ENCODE measurements at regions not wholly inside any gene's neighbourhood (a gene's known extent, or its start where the extent isn't known, plus 50 kb on each side); places are given as distances from the start of the nearest gene placed in this dataset.
"Not testable (repeated sequence)": the region's sequence is repeated elsewhere in the genome, so short reads cannot be mapped to it uniquely, and the experiment has no call there.

DNA sequence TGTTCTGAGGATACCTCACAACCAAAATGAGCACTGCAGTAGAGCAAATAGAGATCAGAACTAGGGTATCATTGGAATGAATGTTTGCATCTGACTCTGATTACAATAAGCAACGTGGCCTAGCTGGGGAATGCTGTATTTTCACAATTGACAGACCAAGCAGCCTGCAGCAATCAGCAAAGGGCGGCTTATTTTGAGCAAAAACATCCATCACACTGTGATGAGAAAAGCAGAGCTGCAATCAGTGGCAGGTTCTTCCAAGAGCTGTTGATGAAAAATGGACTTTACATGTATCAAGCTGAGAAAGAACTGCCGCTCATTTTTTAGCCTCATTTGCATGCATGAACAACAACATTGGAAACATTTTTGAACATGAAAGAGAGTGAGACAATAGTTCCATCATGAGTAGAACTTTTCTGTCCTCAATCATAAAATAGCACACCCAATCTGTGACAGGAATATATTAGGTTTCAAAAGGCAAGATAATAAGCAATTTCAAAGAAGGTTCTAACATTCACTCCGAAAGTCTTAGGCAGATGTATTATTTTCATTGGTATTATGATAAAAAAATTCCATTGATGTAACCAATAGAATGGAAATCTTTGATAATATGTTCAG, 249.7 kb upstream of the FBXO33 start:
- DNase-seq (ENCODE audit: low read depth, low spot score), result no peak

GRCh38 chr14:39680777-39681176, 248.5 kb upstream of the FBXO33 start:
- no peak for DNase-seq (ENCODE audit: low read depth, low spot score)

DNA sequence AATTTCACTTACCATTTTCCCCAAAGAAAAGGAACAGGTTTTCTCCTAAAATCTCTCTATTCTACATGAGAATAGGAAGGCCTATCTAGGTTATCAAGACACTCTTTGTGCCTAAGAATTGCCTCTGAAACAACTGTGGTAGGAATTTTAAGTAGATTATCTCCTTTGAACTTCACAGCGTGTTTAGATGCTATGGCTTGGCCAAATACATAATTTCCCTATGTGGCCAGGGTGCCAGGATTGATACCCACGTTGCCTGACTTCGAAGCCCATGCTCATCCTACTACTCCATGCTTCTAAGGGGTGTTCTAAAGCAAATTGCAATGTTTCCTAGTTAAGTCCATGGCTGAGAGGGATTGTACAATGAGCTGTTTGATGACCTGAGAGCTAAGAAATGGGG, 241.5 kb upstream of the FBXO33 start:
- no peak for DNase-seq (ENCODE audit: low read depth, low spot score)

DNA sequence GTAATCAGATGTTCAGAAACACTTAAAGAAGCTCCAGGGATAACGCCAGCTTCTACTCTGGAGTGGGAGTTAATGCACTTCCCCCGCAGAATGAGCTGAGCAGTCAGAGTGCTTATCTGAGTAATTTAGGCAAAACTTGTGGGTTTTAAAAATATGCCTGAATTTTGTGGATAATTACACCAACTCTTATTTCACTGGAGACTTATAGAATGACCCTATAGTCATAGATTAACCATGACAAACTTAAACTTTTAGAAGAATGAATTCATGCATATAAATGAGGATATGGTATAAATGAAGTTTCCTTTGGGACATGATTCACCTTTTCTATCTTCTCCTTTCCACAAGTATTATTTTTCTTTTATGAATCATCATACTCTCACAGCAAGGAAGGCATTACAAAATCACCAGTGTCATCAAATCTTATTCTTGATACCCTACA, 241.1 kb upstream of the FBXO33 start:
- peak; percentile 20 for DNase-seq (ENCODE audit: low read depth, low spot score)

DNA sequence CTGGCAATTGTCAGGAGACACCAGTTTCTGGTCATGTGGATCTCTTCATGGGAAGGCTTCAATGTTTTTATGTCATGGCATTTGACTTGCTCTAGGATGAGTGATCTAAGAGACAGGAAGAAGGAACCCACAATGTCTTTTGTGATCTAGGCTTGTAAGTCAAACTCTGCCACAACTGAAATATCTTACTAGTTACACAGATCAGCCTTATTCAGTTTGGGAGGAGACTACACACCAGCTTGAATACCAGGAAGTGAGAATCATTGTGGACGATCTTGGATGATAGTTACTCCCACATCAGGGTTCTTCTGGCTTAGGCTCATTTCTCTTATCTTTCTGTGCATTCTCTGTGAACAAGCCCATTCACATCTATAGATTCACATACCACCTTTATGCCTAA, 236.2 kb upstream of the FBXO33 start:
- DNase-seq (ENCODE audit: low read depth, low spot score), result no peak

DNA sequence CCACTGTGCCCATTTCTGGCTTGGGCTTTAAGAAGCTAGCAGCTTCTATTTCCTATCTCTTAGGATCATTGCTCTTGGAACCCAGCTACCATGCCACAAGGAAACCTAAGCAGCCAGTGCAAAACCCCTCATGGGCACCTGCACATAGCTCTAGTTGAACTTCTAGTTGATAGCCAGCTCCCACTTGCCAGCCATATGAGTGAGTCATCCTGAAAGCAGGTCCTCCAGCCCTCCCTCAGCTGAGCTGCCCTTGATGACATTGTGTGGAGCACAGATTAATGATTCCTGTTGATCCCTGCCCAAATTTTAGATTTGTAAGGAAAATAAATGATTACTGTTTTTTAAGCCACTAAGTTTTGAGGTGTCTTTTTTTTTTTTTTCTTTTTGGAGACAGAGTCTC, 234.2 kb upstream of the FBXO33 start:
- DNase-seq (ENCODE audit: low read depth, low spot score), result peak; percentile 50

- peak; percentile 18 for DNase-seq (ENCODE audit: low read depth, low spot score)
These were observed 232.8 kb upstream of the FBXO33 start for GRCh38 chr14:39665075-39665475.

GRCh38 chr14:39664646-39665045, 232.4 kb upstream of the FBXO33 start:
- no peak for DNase-seq (ENCODE audit: low read depth, low spot score)

GRCh38 chr14:39641224-39641623, 209.0 kb upstream of the FBXO33 start:
- DNase-seq (ENCODE audit: low read depth, low spot score), result no peak

- DNase-seq (ENCODE audit: low read depth, low spot score), result not testable (repeated sequence)
These were observed 206.8 kb upstream of the FBXO33 start for GRCh38 chr14:39639009-39639408.

- DNase-seq (ENCODE audit: low read depth, low spot score), result no peak
These were observed 195.9 kb upstream of the FBXO33 start for GRCh38 chr14:39628087-39628486.

- no peak for DNase-seq (ENCODE audit: low read depth, low spot score)
These were observed 194.7 kb upstream of the FBXO33 start for GRCh38 chr14:39626589-39627576.

DNA sequence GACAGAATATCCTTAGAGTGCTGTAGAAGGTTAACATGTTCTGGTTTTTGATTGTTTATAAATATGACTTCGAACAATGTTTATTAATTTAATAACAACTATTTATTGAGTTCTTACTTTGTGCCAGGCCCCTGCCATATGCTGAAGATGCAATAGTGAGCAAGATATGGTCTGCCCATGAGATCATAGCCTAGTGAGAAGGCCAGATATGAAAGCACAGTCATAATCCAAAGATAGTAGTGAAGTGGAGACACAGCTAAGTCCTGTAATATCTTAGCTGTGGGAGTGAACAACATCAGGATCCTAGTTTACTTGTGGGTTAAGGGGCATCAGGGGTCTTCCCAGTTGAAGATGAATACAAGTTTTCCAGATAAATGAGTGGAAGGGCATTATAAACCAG, 189.4 kb upstream of the FBXO33 start:
- DNase-seq (ENCODE audit: low read depth, low spot score), result no peak

DNA sequence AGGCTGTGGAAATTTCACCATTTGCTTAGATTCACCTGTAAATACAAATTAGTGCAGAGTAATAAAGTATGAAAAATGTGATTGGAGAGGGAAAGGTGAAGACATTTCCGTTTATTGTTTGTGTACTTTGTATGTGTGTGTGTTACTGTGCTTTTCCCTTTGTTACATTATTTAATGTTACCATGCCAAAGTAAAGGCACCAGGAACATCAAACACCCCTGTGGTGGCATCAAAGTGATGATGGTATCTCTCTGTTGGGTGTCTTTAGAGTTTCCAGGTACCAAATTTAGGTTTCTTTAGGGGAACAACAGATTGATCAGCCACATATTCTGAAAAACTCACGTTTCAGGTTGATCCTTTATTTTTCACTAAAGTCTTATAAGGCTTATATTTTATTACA, 189.0 kb upstream of the FBXO33 start:
- no peak for DNase-seq (ENCODE audit: low read depth, low spot score)

- peak; percentile 21 for DNase-seq (ENCODE audit: low read depth, low spot score)
These were observed 185.3 kb upstream of the FBXO33 start for GRCh38 chr14:39617537-39617936.

DNA sequence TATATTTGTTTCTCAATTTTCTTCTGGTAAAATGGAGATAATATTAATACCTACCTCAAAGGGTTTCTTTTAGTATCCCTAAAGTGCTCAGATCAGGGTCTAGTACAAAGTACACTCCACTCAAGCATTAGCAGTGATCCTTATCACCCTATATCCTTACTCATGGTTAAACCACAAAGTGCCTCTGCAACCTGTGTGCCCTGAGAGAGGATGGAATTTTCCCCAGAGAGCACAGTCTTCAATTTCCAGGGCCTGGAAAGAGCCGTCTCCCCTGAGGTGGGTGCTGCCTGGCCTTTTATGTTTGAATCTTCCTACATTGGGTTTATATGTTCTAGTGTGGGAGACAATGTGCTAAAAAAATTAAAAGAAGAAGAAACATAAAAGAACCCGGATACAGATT, 183.1 kb upstream of the FBXO33 start:
- no peak for DNase-seq (ENCODE audit: low read depth, low spot score)

DNA sequence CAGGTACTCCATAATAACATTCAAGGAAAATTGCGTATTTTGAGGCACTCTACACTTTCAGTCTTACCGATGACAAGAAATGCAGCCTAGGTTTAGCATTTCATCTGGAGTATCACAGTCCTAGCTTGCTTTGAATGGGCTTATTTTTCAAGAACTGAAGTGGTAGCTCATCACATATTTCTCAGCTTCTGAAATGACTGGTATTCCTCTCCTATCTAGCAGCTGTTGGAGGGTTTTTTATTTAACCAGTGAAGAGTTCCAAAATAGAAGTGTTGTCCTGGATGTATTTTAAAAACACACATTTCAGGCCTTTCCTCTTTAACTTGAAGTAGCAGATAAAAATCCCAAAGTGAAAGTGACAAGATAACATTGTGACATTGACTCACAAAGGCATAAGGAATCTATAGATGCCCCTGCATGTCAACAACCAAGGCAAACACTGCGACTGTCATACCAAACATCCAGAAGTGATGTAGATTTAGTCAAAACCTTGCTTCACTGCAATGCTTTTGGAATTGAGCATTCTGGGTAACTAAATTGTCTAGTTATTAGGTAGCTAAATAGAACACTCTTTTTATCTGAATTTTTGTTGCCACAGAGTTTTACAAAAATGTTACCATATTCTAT, 182.2 kb upstream of the FBXO33 start:
- no peak for DNase-seq (ENCODE audit: low read depth, low spot score)

- DNase-seq (ENCODE audit: low read depth, low spot score), result no peak
These were observed 176.9 kb upstream of the FBXO33 start for GRCh38 chr14:39609119-39609518.

- DNase-seq (ENCODE audit: low read depth, low spot score), result no peak
These were observed 175.7 kb upstream of the FBXO33 start for GRCh38 chr14:39607978-39608377.

DNA sequence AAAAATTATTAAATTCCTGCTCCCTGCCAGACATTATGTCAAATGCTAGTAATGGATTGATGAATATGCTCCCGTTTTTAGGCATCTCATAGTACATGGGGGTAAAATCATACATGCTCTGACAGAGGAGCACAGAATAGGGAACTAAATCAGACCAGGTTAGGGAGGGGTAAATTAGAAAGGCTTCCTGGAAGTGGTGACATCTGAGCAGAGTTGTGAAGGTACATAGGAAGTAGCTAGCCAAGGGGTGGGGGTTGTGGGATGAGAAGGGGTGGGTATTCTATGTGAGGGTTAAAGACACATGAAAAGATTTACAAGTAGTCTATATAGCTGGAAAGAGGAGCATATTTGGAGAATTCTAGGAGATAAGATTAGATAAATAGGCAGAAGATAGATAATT, 171.7 kb upstream of the FBXO33 start:
- DNase-seq (ENCODE audit: low read depth, low spot score), result no peak

GRCh38 chr14:39593377-39593776, 161.1 kb upstream of the FBXO33 start:
- no peak for DNase-seq (ENCODE audit: low read depth, low spot score)

GRCh38 chr14:39592116-39592789, 160.0 kb upstream of the FBXO33 start:
- DNase-seq (ENCODE audit: low read depth, low spot score), result no peak
